Neural progenitor cell (in vitro differentiated cells): ENCODE measurements at regions not wholly inside any gene's neighbourhood (a gene's known extent, or its start where the extent isn't known, plus 50 kb on each side); places are given as distances from the start of the nearest gene placed in this dataset.

Experiments used
- CTCF ChIP-seq: fragments of 200-600 bp; sonication (generic); IDR thresholded peaks from 2 replicates; pipeline ENCODE4 v1.5.1; 2017; ENCODE audit warnings: antibody characterized with exemption, mild to moderate bottlenecking
- EZH2 ChIP-seq: fragments of 200-600 bp; sonication (generic); IDR thresholded peaks from 2 replicates; pipeline ENCODE4 v1.6.1; 2017; ENCODE audit warnings: antibody characterized with exemption, mild to moderate bottlenecking, moderate library complexity

DNA sequence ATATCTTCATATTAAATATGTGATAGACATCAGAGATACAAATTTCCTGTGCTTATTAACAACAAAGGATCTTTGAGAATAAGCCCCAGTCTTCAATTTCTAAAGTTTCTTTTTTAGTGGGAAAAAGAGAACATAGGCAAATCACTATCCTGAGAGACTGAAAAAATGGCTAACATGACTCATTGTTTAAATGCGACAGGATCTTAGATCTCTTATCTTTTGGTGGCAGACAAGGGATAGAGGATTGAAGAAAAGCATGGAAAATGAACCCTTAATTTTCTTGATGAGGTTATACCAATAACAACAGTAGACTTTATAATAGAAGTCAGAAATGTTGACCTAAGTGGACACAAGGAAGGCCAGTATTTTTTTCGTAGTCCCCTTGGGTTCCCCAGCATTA is 178.6 kb upstream of the MAP3K7 start:
- TF ChIP-seq EZH2 = no peak
- TF ChIP-seq CTCF = no peak
